ENCODE measurements at regions not wholly inside any gene's neighbourhood (a gene's known extent, or its start where the extent isn't known, plus 50 kb on each side); places are given as distances from the start of the nearest gene placed in this dataset.

- TF ChIP-seq CTCF (IDR thresholded peaks at IDR 0.05) (no peak), POLR2A (IDR thresholded peaks at IDR 0.05) (no peak)
Measured at GRCh38 chr20:11753155-11753554, 164.5 kb upstream of the BTBD3 start.
